Glutamatergic neuron (in vitro differentiated cells): ENCODE measurements at regions not wholly inside any gene's neighbourhood (a gene's known extent, or its start where the extent isn't known, plus 50 kb on each side); places are given as distances from the start of the nearest gene placed in this dataset.
"Not testable (repeated sequence)": the region's sequence is repeated elsewhere in the genome, so short reads cannot be mapped to it uniquely, and the experiment has no call there.

Experiments
- DNase-seq: peaks from one replicate; pipeline ENCODE4 v3.0.0; 2022
- H3K27ac Mint-ChIP-seq: one replicate; pipeline ENCODE4 v1.8.0; 2020; ENCODE audit warnings: mild to moderate bottlenecking, mixed read lengths, inconsistent platforms; ENCODE audit not compliant: unreplicated experiment
- H3K27me3 Mint-ChIP-seq: one replicate; pipeline ENCODE4 v1.8.0; 2020; ENCODE audit warnings: mild to moderate bottlenecking, moderate library complexity, mixed read lengths, inconsistent platforms; ENCODE audit not compliant: unreplicated experiment
- H3K36me3 Mint-ChIP-seq: one replicate; pipeline ENCODE4 v1.8.0; 2020; ENCODE audit warnings: mild to moderate bottlenecking, mixed read lengths, inconsistent platforms; ENCODE audit not compliant: unreplicated experiment
- H3K4me1 Mint-ChIP-seq: one replicate; pipeline ENCODE4 v1.8.0; 2020; ENCODE audit warnings: mild to moderate bottlenecking, low read depth, mixed read lengths, inconsistent platforms; ENCODE audit not compliant: unreplicated experiment
- H3K4me3 Mint-ChIP-seq: one replicate; pipeline ENCODE4 v1.8.0; 2020; ENCODE audit warnings: mild to moderate bottlenecking, mixed read lengths, inconsistent platforms; ENCODE audit not compliant: unreplicated experiment
- H3K9me3 Mint-ChIP-seq: one replicate; pipeline ENCODE4 v1.8.0; 2020; ENCODE audit warnings: mild to moderate bottlenecking, moderate library complexity, mixed read lengths, inconsistent platforms; ENCODE audit not compliant: unreplicated experiment
- TF ChIP-seq, protein P1 (sequence below): fragments of 200-600 bp; sonication (generic); IDR thresholded peaks from one replicate; pipeline ENCODE4 v1.5.0; 2021; ENCODE audit not compliant: partially characterized antibody, unreplicated experiment

- TF ChIP-seq, protein P1, sequence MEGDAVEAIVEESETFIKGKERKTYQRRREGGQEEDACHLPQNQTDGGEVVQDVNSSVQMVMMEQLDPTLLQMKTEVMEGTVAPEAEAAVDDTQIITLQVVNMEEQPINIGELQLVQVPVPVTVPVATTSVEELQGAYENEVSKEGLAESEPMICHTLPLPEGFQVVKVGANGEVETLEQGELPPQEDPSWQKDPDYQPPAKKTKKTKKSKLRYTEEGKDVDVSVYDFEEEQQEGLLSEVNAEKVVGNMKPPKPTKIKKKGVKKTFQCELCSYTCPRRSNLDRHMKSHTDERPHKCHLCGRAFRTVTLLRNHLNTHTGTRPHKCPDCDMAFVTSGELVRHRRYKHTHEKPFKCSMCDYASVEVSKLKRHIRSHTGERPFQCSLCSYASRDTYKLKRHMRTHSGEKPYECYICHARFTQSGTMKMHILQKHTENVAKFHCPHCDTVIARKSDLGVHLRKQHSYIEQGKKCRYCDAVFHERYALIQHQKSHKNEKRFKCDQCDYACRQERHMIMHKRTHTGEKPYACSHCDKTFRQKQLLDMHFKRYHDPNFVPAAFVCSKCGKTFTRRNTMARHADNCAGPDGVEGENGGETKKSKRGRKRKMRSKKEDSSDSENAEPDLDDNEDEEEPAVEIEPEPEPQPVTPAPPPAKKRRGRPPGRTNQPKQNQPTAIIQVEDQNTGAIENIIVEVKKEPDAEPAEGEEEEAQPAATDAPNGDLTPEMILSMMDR, result no peak
- no peaks in the 10 kb centered on the region for H3K4me1 Mint-ChIP-seq
- no peak for DNase-seq
- no peak overlapping the region for H3K4me3 Mint-ChIP-seq
- H3K36me3 Mint-ChIP-seq, result no peaks in the 10 kb centered on the region
- H3K9me3 Mint-ChIP-seq, result no peaks in the 10 kb centered on the region
- H3K27ac Mint-ChIP-seq, result no peak overlapping the region
- no peaks in the 10 kb centered on the region for H3K27me3 Mint-ChIP-seq
Measured at GRCh38 chrX:122344816-122345215, 839.3 kb upstream of the GRIA3 start.

DNA sequence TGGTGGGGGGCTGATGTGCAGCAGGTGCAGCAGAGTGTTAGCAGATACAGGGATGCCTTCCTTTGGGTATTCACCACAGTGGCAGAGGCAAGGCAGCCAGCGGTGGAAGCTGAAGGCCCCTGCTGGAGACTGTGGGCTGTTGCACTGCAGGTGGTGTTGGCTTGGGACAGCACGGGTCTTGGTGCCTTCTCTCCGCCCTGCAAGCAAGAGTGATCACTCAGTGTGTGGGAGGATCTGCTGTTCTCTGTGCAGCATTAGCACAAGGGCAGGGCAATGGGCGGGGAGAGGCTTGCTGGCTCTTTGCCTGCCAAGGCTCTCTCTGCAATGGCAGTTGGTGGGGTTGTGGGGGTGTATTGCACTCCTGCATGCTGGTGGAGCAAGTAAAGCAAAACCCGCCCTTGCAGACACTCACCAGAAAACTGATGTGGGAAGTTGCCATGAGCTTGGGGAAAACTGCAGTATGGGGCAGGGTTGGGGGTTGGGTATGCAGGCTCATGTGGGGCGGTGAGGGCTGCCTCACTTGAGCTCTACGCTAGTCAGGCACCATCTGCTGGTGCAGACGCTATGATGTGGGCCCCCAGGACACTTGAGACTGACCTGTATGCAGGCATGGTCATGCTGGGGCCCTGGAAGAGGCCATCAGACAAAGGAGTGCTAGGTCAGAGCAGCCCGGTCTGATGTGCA is 820.8 kb upstream of the GRIA3 start:
- H3K9me3 Mint-ChIP-seq, result no peaks in the 10 kb centered on the region
- TF ChIP-seq, protein P1, result no peak
- no peak for DNase-seq
- H3K36me3 Mint-ChIP-seq, result no peaks in the 10 kb centered on the region
- H3K4me1 Mint-ChIP-seq, result no peaks in the 10 kb centered on the region
- H3K27me3 Mint-ChIP-seq, result no peaks in the 10 kb centered on the region
- no peak overlapping the region for H3K27ac Mint-ChIP-seq
- no peak overlapping the region for H3K4me3 Mint-ChIP-seq

DNA sequence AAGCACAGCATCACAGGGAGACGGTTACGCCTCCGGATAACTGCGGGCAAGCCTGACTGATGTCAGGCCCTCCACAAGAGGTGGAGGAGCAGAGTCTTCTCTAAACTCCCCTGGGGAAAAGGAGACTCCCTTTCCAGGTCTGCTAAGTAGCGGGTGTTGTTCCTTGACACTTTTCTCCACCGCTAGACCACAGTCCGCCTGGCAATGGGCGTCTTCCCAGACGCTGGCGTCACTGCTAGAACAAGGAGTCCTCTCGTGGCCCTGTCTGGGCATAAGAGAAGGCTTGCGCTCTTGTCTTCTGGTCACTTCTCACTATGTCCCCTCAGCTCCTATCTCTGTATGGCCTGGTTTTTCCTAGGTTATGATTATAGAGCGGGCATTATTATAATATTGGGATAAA is 808.5 kb upstream of the GRIA3 start:
- not testable (repeated sequence) for H3K27ac Mint-ChIP-seq, H3K36me3 Mint-ChIP-seq, H3K9me3 Mint-ChIP-seq, DNase-seq, H3K27me3 Mint-ChIP-seq, H3K4me1 Mint-ChIP-seq, H3K4me3 Mint-ChIP-seq

- Mint-ChIP-seq H3K4me1 (no peaks in the 10 kb centered on the region), H3K27me3 (no peaks in the 10 kb centered on the region), H3K4me3 (no peak overlapping the region), H3K27ac (no peak overlapping the region), H3K36me3 (no peaks in the 10 kb centered on the region), H3K9me3 (no peaks in the 10 kb centered on the region)
- TF ChIP-seq, protein P1, result no peak
- DNase-seq, result no peak
Measured at GRCh38 chrX:122389005-122389404, 795.1 kb upstream of the GRIA3 start.

GRCh38 chrX:122418758-122419157 is 765.3 kb upstream of the GRIA3 start:
- no peaks in the 10 kb centered on the region for H3K36me3 Mint-ChIP-seq
- H3K4me3 Mint-ChIP-seq, result no peak overlapping the region
- no peaks in the 10 kb centered on the region for H3K4me1 Mint-ChIP-seq
- TF ChIP-seq, protein P1, result no peak
- no peaks in the 10 kb centered on the region for H3K27me3 Mint-ChIP-seq
- H3K27ac Mint-ChIP-seq, result no peak overlapping the region
- DNase-seq, result no peak
- no peaks in the 10 kb centered on the region for H3K9me3 Mint-ChIP-seq
